Activated CD8-positive, alpha-beta T cell treated with anti-CD3 and anti-CD28 coated beads, Interleukin-2, amount 10 ng/mL, durations not matched to agents 7 days and 5 days (primary cell): ENCODE measurements at regions not wholly inside any gene's neighbourhood (a gene's known extent, or its start where the extent isn't known, plus 50 kb on each side); places are given as distances from the start of the nearest gene placed in this dataset.

Experiments
- ATAC-seq: fragments of 150-1000 bp; cut with Tn5 transposase; one replicate; pipeline ENCODE4 v1.10.0; 2021; ENCODE audit warnings: moderate library complexity
- CTCF ChIA-PET: fragments of 350-600 bp; sonication (Branson Sonifier 250); formaldehyde crosslinking; loops from one replicate; lab custom pipeline; 2021; ENCODE audit warnings: antibody characterized with exemption; lab: Charles Lee
- POLR2A ChIA-PET: fragments of 350-600 bp; sonication (Branson Sonifier 250); formaldehyde crosslinking; loops from one replicate; lab custom pipeline; 2021; ENCODE audit warnings: antibody characterized with exemption; lab: Charles Lee
- DNase-seq: peaks from one replicate; pipeline ENCODE4 v3.0.0-alpha.2; 2020
- H3K27ac Mint-ChIP-seq: one replicate; pipeline ENCODE4 v1.8.0; 2021; ENCODE audit warnings: mild to moderate bottlenecking, mixed read lengths
- H3K27me3 Mint-ChIP-seq: one replicate; pipeline ENCODE4 v1.8.0; 2021; ENCODE audit warnings: low read depth, mixed read lengths
- H3K36me3 Mint-ChIP-seq: one replicate; pipeline ENCODE4 v1.8.0; 2021; ENCODE audit warnings: low read depth, mixed read lengths
- H3K4me1 Mint-ChIP-seq: one replicate; pipeline ENCODE4 v1.8.0; 2021; ENCODE audit warnings: low read depth, mixed read lengths
- H3K4me3 Mint-ChIP-seq: one replicate; pipeline ENCODE4 v1.8.0; 2021; ENCODE audit warnings: mild to moderate bottlenecking, mixed read lengths
- H3K9me3 Mint-ChIP-seq: one replicate; pipeline ENCODE4 v1.8.0; 2022; ENCODE audit warnings: mixed read lengths; ENCODE audit not compliant: insufficient read depth

DNA sequence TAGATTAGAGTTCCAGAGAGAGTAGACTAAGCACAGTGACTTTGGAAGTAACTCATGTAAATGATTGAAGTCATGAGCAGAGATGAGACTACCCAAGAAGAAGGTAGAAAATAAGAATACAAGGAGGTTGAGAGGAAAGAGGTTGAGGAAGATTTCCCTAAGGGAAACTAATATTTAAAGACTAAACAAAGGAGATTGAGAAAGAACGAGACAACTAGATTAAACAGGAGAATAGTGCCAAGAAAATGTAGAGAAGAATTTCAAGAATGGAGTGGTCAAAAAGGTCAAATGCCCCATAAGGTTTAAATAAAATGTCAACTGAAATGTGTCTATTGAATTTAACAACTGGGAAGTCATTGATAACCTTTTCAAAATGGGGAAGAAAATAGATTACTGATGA lies 59.0 kb downstream of the RPS29 start:
- no peaks in the 10 kb centered on the region for H3K36me3 Mint-ChIP-seq

DNA sequence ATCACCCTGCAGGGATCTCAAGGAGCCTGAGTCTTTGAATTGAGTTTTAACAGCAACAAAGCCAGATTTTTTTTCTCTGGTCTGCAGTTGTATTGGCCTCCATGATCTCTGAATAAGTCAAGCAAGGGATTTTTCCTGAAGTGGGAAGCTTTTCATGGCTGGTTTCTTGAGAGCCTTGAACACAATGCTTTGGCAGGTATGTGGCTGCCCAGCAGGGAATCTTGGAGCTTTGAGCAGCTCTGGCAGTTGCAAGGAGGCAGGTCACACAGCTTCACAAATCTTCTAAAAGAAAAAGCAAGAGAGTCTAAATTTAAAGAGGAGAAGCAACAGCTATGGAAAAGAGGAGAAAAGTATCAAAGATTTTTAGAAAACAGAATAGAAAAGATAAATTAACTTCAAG lies 60.1 kb downstream of the RPS29 start:
- Mint-ChIP-seq H3K27ac (no peak overlapping the region), H3K4me3 (no peak overlapping the region), H3K4me1 (no peaks in the 10 kb centered on the region), H3K36me3 (no peaks in the 10 kb centered on the region), H3K9me3 (no peaks in the 10 kb centered on the region), H3K27me3 (peaks cover 8% of the 10 kb centered on the region)
- POLR2A ChIA-PET, result no interaction called here
- CTCF ChIA-PET, result no interaction called here
- ATAC-seq (no peak), DNase-seq (no peak)

More for the DNA sequence above, 59.0 kb downstream of the RPS29 start:
- H3K4me1 Mint-ChIP-seq, result no peaks in the 10 kb centered on the region
- ATAC-seq, result no peak
- peaks cover 8% of the 10 kb centered on the region for H3K27me3 Mint-ChIP-seq
- no peaks in the 10 kb centered on the region for H3K9me3 Mint-ChIP-seq
- no peak overlapping the region for H3K4me3 Mint-ChIP-seq
- H3K27ac Mint-ChIP-seq, result no peak overlapping the region
- no peak for DNase-seq
- POLR2A ChIA-PET, result no interaction called here
- CTCF ChIA-PET, result no interaction called here

DNA sequence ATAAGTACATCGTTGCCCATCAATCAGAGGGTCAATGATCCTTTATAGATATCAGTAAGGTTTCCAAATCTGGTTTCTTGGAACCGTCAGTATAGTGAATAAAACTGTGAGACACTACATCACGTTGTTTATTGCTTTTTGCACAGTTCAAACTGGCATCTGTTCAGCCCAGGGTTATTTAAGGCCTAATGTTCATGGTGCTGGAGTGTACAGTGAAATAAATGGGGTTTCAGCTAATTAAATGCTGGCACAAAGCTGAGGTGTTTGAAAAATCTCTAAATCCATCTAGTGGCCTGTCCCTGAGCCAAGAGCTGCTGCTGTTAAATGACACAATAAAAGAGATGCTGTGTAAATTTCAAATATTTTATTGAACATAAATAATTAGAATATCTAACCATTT lies 69.9 kb downstream of the RPS29 start:
- no peak for ATAC-seq
- Mint-ChIP-seq H3K36me3 (no peaks in the 10 kb centered on the region), H3K9me3 (no peaks in the 10 kb centered on the region), H3K4me1 (no peaks in the 10 kb centered on the region), H3K27me3 (no peaks in the 10 kb centered on the region), H3K27ac (no peak overlapping the region), H3K4me3 (no peak overlapping the region)
- POLR2A ChIA-PET, result no interaction called here
- CTCF ChIA-PET, result no interaction called here
- DNase-seq, result no peak

GRCh38 chr14:49512571-49512970 lies 73.6 kb downstream of the RPS29 start:
- CTCF ChIA-PET, result no interaction called here

GRCh38 chr14:49512147-49512551 lies 74.0 kb downstream of the RPS29 start:
- no peak for ATAC-seq
- Mint-ChIP-seq H3K27me3 (peaks cover under 1% of the 10 kb centered on the region), H3K27ac (no peak overlapping the region), H3K4me1 (no peaks in the 10 kb centered on the region), H3K9me3 (no peaks in the 10 kb centered on the region), H3K36me3 (no peaks in the 10 kb centered on the region), H3K4me3 (no peak overlapping the region)
- no peak for DNase-seq
- CTCF ChIA-PET, result no interaction called here
- POLR2A ChIA-PET, result no interaction called here

More at GRCh38 chr14:49512571-49512970, 73.6 kb downstream of the RPS29 start:
- H3K36me3 Mint-ChIP-seq, result no peaks in the 10 kb centered on the region
- no peak overlapping the region for H3K27ac Mint-ChIP-seq
- POLR2A ChIA-PET, result no interaction called here
- H3K4me1 Mint-ChIP-seq, result no peaks in the 10 kb centered on the region
- no peak for DNase-seq
- no peaks in the 10 kb centered on the region for H3K27me3 Mint-ChIP-seq
- H3K4me3 Mint-ChIP-seq, result no peak overlapping the region
- ATAC-seq, result no peak
- no peaks in the 10 kb centered on the region for H3K9me3 Mint-ChIP-seq

- H3K4me3 Mint-ChIP-seq, result no peak overlapping the region
- H3K4me1 Mint-ChIP-seq, result no peaks in the 10 kb centered on the region
- ATAC-seq (no peak), DNase-seq (no peak)
- no peaks in the 10 kb centered on the region for H3K9me3 Mint-ChIP-seq
- POLR2A ChIA-PET, result no interaction called here
- H3K27me3 Mint-ChIP-seq, result peaks cover 4% of the 10 kb centered on the region
- H3K27ac Mint-ChIP-seq, result no peak overlapping the region
- CTCF ChIA-PET, result no interaction called here
- no peaks in the 10 kb centered on the region for H3K36me3 Mint-ChIP-seq
Observed at GRCh38 chr14:49508124-49508523, 78.1 kb downstream of the RPS29 start.

- ChIA-PET POLR2A (no interaction called here), CTCF (interaction anchor here (1.0 to 1.2 kb wide), 2 partner anchors 9 to 45 kb away, joined by 3 to 5 read pairs; no protein-coding TSS in a partner anchor)
- no peaks in the 10 kb centered on the region for H3K4me1 Mint-ChIP-seq
- no peaks in the 10 kb centered on the region for H3K9me3 Mint-ChIP-seq
- no peaks in the 10 kb centered on the region for H3K36me3 Mint-ChIP-seq
- no peak overlapping the region for H3K27ac Mint-ChIP-seq
- DNase-seq, result no peak
- H3K27me3 Mint-ChIP-seq, result peaks cover 7% of the 10 kb centered on the region
- no peak overlapping the region for H3K4me3 Mint-ChIP-seq
- ATAC-seq, result no peak
Observed at GRCh38 chr14:49506650-49507049, 79.5 kb downstream of the RPS29 start.

DNA sequence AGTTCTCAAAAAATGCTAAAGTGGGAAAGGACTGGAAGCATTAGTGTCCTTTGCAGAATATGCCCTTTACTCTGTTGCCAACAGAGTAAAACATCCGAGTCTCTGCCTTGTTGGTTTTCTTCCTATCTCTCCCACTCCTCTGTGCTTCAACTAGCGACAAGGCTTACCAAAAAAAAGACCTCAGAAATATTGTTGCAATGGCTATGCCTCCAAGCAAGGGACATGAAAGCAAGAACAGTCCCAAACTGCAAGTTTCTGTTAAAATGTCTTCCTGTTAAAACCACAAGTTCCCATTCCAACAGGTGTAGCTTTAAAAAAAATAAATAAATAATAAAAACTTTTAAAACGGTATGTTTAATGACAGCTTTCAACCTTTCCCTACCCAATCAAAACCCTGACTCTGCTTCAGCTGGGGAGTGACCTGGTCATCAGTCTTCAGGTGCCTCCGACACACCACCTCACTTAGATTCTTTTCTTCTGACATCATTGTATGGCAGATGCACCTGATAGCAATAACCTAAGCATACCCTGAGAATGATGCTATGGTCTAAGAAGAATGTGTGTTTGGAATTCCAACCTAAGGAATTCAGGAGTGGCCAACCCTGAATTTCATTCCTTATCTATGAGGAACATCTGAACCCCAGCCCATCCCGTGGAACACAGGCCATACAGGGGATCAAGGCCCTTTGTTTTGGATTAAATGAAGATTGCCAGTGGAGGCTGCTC lies 81.0 kb downstream of the RPS29 start:
- DNase-seq (no peak), ATAC-seq (no peak)
- Mint-ChIP-seq H3K36me3 (no peaks in the 10 kb centered on the region), H3K4me3 (no peak overlapping the region), H3K27me3 (peaks cover 12% of the 10 kb centered on the region), H3K4me1 (no peaks in the 10 kb centered on the region), H3K27ac (no peak overlapping the region), H3K9me3 (no peaks in the 10 kb centered on the region)
- POLR2A ChIA-PET, result no interaction called here
- CTCF ChIA-PET, result no interaction called here

DNA sequence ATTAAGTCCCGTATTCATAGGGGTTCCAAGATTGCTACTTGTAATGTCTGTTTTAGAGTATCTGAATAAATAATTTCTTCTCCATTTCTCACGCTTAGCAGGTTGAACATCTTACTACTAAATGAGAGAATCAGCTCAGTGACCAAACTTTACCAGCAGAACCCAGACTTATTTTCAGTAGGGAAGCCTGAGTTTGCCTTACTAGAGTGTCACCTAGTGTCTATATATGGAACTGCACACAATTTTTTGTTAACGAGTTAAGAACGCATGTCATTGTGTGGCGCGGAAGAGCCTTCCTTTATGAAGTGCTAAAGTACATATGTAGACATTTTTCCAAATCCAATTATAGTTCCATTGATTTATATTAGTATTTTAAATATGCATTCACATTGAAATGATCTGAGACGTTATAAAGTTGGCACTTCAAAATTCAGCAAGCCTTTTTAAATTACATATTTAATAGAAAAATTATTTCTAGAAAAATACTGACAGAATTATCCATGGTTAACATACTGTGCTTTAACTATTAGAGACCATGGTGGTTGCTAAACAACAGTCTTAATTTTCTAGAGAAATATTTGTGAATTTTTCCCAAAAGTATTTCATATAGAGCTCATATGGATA lies 88.3 kb downstream of the RPS29 start:
- Mint-ChIP-seq H3K4me3 (no peak overlapping the region), H3K27ac (no peak overlapping the region), H3K9me3 (no peaks in the 10 kb centered on the region), H3K4me1 (no peaks in the 10 kb centered on the region), H3K36me3 (no peaks in the 10 kb centered on the region), H3K27me3 (peaks cover 21% of the 10 kb centered on the region)
- ChIA-PET CTCF (interaction anchor here (0.7 to 4.4 kb wide), 17 partner anchors 9 to 111 kb away, joined by 3 to 85 read pairs (median 3); partner anchors contain the start of genes LRR1 and RPS29), POLR2A (no interaction called here)
- ATAC-seq (peak; percentile 65), DNase-seq (peak; percentile 24)

GRCh38 chr14:49497267-49497666 lies 88.9 kb downstream of the RPS29 start:
- H3K9me3 Mint-ChIP-seq, result no peaks in the 10 kb centered on the region
- H3K27me3 Mint-ChIP-seq, result peaks cover 21% of the 10 kb centered on the region
- DNase-seq (no peak), ATAC-seq (no peak)
- ChIA-PET CTCF (interaction anchor here (0.7 to 4.4 kb wide), 16 partner anchors 9 to 101 kb away, joined by 3 to 85 read pairs (median 3); partner anchors contain the start of genes LRR1 and RPS29), POLR2A (interaction anchor here (0.6 kb wide), 1 partner anchor 13 kb away, joined by 3 read pairs; no protein-coding TSS in a partner anchor)
- no peak overlapping the region for H3K27ac Mint-ChIP-seq
- H3K4me3 Mint-ChIP-seq, result no peak overlapping the region
- no peaks in the 10 kb centered on the region for H3K4me1 Mint-ChIP-seq
- H3K36me3 Mint-ChIP-seq, result no peaks in the 10 kb centered on the region

DNA sequence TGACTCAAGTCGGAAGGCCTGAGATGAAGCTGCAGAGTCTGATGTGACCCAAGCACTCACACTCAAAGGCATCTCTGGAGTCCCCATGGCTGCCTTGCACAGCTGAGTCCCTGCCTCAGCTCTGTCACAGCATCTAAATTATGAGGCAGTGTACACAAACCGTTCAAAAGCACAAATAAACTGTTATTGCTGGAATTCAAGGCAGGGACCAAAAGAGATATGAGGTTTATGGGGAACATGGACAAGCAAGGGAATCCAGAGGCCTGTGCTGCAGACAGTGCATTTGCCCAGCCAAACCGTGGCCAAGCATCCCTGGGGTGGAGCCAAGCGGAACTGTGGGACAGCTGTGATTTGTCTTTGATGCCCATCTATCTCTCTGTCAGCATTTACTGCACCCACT lies 91.3 kb downstream of the RPS29 start:
- DNase-seq (no peak), ATAC-seq (no peak)
- no peak overlapping the region for H3K27ac Mint-ChIP-seq
- H3K27me3 Mint-ChIP-seq, result peaks cover 9% of the 10 kb centered on the region
- no peaks in the 10 kb centered on the region for H3K36me3 Mint-ChIP-seq
- CTCF ChIA-PET, result interaction anchor here (2.4 kb wide), 1 partner anchor 33 kb away, joined by 14 read pairs; no protein-coding TSS in a partner anchor
- POLR2A ChIA-PET, result no interaction called here
- H3K4me3 Mint-ChIP-seq, result no peak overlapping the region
- H3K9me3 Mint-ChIP-seq, result no peaks in the 10 kb centered on the region
- H3K4me1 Mint-ChIP-seq, result no peaks in the 10 kb centered on the region

DNA sequence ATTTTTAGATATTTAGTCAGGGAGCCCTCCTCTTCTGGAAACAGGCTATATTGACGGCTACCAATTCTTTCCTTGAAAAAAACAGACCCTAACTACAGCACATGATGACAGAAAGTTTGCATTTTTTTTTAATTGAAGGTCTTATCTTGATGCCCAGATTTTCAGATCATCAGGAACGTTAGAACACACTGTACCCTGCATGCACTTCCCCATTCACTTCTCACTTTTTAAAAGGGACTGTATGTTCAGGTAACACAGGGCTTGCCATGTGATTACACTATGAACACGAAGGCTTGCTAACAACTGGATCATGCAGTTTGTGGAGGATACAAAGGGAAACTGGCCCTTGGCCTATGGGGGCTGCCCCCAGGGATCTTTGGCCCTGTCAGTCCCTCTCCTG lies 92.6 kb downstream of the RPS29 start:
- no peak for DNase-seq
- no peak overlapping the region for H3K4me3 Mint-ChIP-seq
- no peak overlapping the region for H3K27ac Mint-ChIP-seq
- H3K4me1 Mint-ChIP-seq, result no peaks in the 10 kb centered on the region
- no peaks in the 10 kb centered on the region for H3K36me3 Mint-ChIP-seq
- no peaks in the 10 kb centered on the region for H3K9me3 Mint-ChIP-seq
- ChIA-PET CTCF (interaction anchor here (2.4 kb wide), 1 partner anchor 31 kb away, joined by 14 read pairs; no protein-coding TSS in a partner anchor), POLR2A (no interaction called here)
- ATAC-seq, result no peak
- H3K27me3 Mint-ChIP-seq, result peaks cover 6% of the 10 kb centered on the region
